K562 (cell line): ENCODE measurements at regions not wholly inside any gene's neighbourhood (a gene's known extent, or its start where the extent isn't known, plus 50 kb on each side); places are given as distances from the start of the nearest gene placed in this dataset.

Source experiments
- ATAC-seq: fragments of 200-7000 bp; cut with Tn5 transposase; 3 replicates; pipeline ENCODE4 v1.9.1; 2020; ENCODE audit warnings: moderate library complexity
- BruUV-seq: library from RNA; stranded (reverse); fragments of 400-500 nt; replicated peaks from 2 replicates; lab custom pipeline; 2021; lab: Mats Ljungman, UMichigan
- CTCF ChIA-PET: fragments of 300-600 bp; formaldehyde crosslinking; extraction: SDS; loops from one replicate; lab custom pipeline; 2021; ENCODE audit warnings: low intra/inter-chr PET ratio; lab: Yijun Ruan, JAX
- POLR2A ChIA-PET: fragments of 300-600, 350-650 bp; sonication (Branson Sonifier 250); formaldehyde crosslinking; extraction: SDS; loops from one replicate; lab custom pipeline; 2021; ENCODE audit warnings: antibody characterized with exemption, inconsistent platforms; lab: Yijun Ruan, JAX
- DNase-seq, 4 experiments: peaks; one replicate each; pipeline versions ENCODE4 v3.0.0 to v3.0.0-alpha.2; 2011 to 2018; ENCODE audit warnings: low spot score in 3 of 4, mixed read lengths in 3 of 4; ENCODE audit errors: extremely low read depth in 1 of 4
- FAIRE-seq: peaks from 2 replicates; lab custom pipeline; 2011; peaks lifted over from hg19 to GRCh38; lab: Jason Lieb, UNC
- H2AFZ ChIP-seq: 2 replicates; pipeline ENCODE4 v1.6.0; 2011; ENCODE audit warnings: low read depth, low read length, control low read depth, inconsistent platforms
- H3K27ac ChIP-seq: fragments of 200-600 bp; 3 replicates; pipeline ENCODE4 v1.8.0; 2011; ENCODE audit warnings: low read depth, mild to moderate bottlenecking, control low read depth, inconsistent platforms, low read length, moderate library complexity, mixed read lengths; ENCODE audit errors: extremely low read depth
- H3K27me3 ChIP-seq, 2 experiments: fragments of 300-600 bp in 1 of 2; 2 replicates in 1 of 2; 3 replicates in 1 of 2; pipeline versions ENCODE4 v1.6.0 to v1.8.0; 2011; ENCODE audit warnings: inconsistent platforms in 2 of 2, low read length in 2 of 2, mild to moderate bottlenecking in 1 of 2, mixed read lengths in 1 of 2, moderate library complexity in 1 of 2; ENCODE audit not compliant: control insufficient read depth in 2 of 2, insufficient read depth in 2 of 2
- H3K36me3 ChIP-seq: fragments of 300-600 bp; 3 replicates; pipeline ENCODE4 v1.8.0; 2011; ENCODE audit warnings: mild to moderate bottlenecking, low read length, inconsistent platforms; ENCODE audit not compliant: control insufficient read depth, insufficient read depth
- H3K4me1 ChIP-seq, 2 experiments: fragments of 200-600 bp in 1 of 2; replicated peaks in 1 of 2; 2 replicates in 1 of 2; 3 replicates in 1 of 2; pipeline versions ENCODE4 v1.5.1 to v1.8.0; 2011; ENCODE audit warnings: inconsistent platforms in 2 of 2, low read length in 2 of 2, mild to moderate bottlenecking in 1 of 2, mixed read lengths in 1 of 2, moderate library complexity in 1 of 2; ENCODE audit not compliant: control insufficient read depth in 2 of 2, insufficient read depth in 2 of 2
- H3K4me2 ChIP-seq: 2 replicates; pipeline ENCODE4 v1.6.1; 2011; ENCODE audit warnings: low read length, control low read depth, inconsistent platforms, mixed read lengths; ENCODE audit not compliant: insufficient read depth
- H3K4me3 ChIP-seq: fragments of 200-600 bp; sonication (generic), shearing (Covaris generic); 2 replicates; pipeline ENCODE4 v1.5.1; 2016; ENCODE audit warnings: control low read depth, inconsistent platforms
- H3K79me2 ChIP-seq: fragments of 200-600 bp; 3 replicates; pipeline ENCODE4 v1.8.0; 2011; ENCODE audit warnings: low read length, inconsistent platforms; ENCODE audit not compliant: control insufficient read depth, insufficient read depth
- H3K9ac ChIP-seq, 2 experiments: 2 replicates each; pipeline versions ENCODE4 v1.6.0 to v1.6.1; 2011; ENCODE audit warnings: low read depth in 2 of 2, low read length in 2 of 2, control low read depth in 1 of 2, inconsistent platforms in 1 of 2, mild to moderate bottlenecking in 1 of 2, mixed read lengths in 1 of 2; ENCODE audit not compliant: insufficient read depth in 1 of 2
- H3K9me1 ChIP-seq: one replicate; pipeline ENCODE4 v1.6.0; 2011; ENCODE audit warnings: inconsistent platforms, mild to moderate bottlenecking, low read length, moderate library complexity; ENCODE audit not compliant: control insufficient read depth, insufficient read depth
- H3K9me3 ChIP-seq: replicated peaks from 2 replicates; pipeline ENCODE4 v1.5.1; 2011; ENCODE audit warnings: low read depth, low read length, inconsistent platforms; ENCODE audit not compliant: control insufficient read depth, insufficient read depth
- H4K20me1 ChIP-seq: replicated peaks from 2 replicates; pipeline ENCODE4 v1.6.1; 2011; ENCODE audit warnings: low read length, inconsistent platforms, mixed read lengths; ENCODE audit not compliant: control insufficient read depth, insufficient read depth
- ARID1B ChIP-seq: fragments of 450-650 bp; IDR thresholded peaks from 2 replicates; pipeline ENCODE4 v1.6.1; 2016; ENCODE audit warnings: antibody characterized with exemption, mild to moderate bottlenecking, inconsistent platforms
- ETV6 ChIP-seq, 3 experiments: fragments of 150-350 bp in 1 of 3; sonication (generic) in 1 of 3; formaldehyde crosslinking in 1 of 3; IDR thresholded peaks; 2 replicates each; pipeline versions ENCODE4 v1.6.1 to v1.8.0; 2014 to 2022; ENCODE audit warnings: borderline replicate concordance in 2 of 3, low read depth in 2 of 3, antibody characterized with exemption in 1 of 3, low read length in 1 of 3, mild to moderate bottlenecking in 1 of 3, missing genetic modification reagents in 1 of 3
- ILF3 ChIP-seq: fragments of 450-650 bp; IDR thresholded peaks from 2 replicates; pipeline ENCODE4 v1.6.1; 2018; ENCODE audit warnings: antibody characterized with exemption, mild to moderate bottlenecking, moderate library complexity, borderline replicate concordance
- LEF1 ChIP-seq: fragments of 450-650 bp; IDR thresholded peaks from 2 replicates; pipeline ENCODE4 v1.6.1; 2016; ENCODE audit warnings: mild to moderate bottlenecking
- MECOM ChIP-seq: fragments of 250-450 bp; sonication (Bioruptor Pico); IDR thresholded peaks from 2 replicates; pipeline ENCODE4 v1.8.0; 2022; ENCODE audit warnings: inconsistent platforms
- MYC ChIP-seq, 2 experiments: fragments of 250-450 bp in 1 of 2; sonication (Bioruptor Pico) in 1 of 2; IDR thresholded peaks; 2 replicates each; pipeline versions ENCODE4 v1.5.1 to v1.6.1; 2012 to 2021; ENCODE audit warnings: low read depth in 2 of 2, borderline replicate concordance in 1 of 2, improper control_type of control experiment in 1 of 2, low read length in 1 of 2, mild to moderate bottlenecking in 1 of 2, moderate library complexity in 1 of 2
- NFE2L1 ChIP-seq: fragments of 450-650 bp; IDR thresholded peaks from 2 replicates; pipeline ENCODE4 v1.6.1; 2016; ENCODE audit warnings: missing genetic modification characterization, low read depth, mild to moderate bottlenecking, missing compliant biosample characterization, moderate library complexity, borderline replicate concordance
- NFYB ChIP-seq: IDR thresholded peaks from 2 replicates; pipeline ENCODE4 v1.6.1; 2011; ENCODE audit warnings: mild to moderate bottlenecking, moderate library complexity; ENCODE audit not compliant: insufficient read length; ENCODE audit errors: extremely low read depth
- TAF9B ChIP-seq: fragments of 450-650 bp; IDR thresholded peaks from 2 replicates; pipeline ENCODE4 v1.6.1; 2018; ENCODE audit warnings: mild to moderate bottlenecking; ENCODE audit not compliant: partially characterized antibody
- TRIM24 ChIP-seq, 2 experiments: fragments of 450-650 bp; IDR thresholded peaks; 2 replicates each; pipeline ENCODE4 v1.6.1; 2016
- ZNF398 ChIP-seq: fragments of 250-450 bp; sonication (Bioruptor Pico); IDR thresholded peaks from 2 replicates; pipeline ENCODE4 v1.8.0; 2021; ENCODE audit warnings: moderate library complexity, mild to moderate bottlenecking, inconsistent platforms
- ZSCAN29 ChIP-seq: fragments of 450-650 bp; IDR thresholded peaks from 2 replicates; pipeline ENCODE4 v1.6.1; 2017
- WGBS: fragments of 100-300 bp; shearing (Covaris generic); methylation state at CpG from one replicate; pipeline ENCODE4 v1.1.6; 2016; ENCODE audit warnings: low coverage, mixed read lengths; ENCODE audit not compliant: insufficient coverage; ENCODE audit errors: missing lambda C conversion rate; 5-methylcytosine and 5-hydroxymethylcytosine counted together
- in situ Hi-C: fragments of 300-500 bp; cut with MboI; formaldehyde crosslinking; loops from 4 replicates; pipeline ENCODE4 v1.15.0; 2018; ENCODE audit warnings: inconsistent platforms, mixed read lengths
- intact Hi-C: fragments of 100-400 bp; cut with micrococcal nuclease; formaldehyde crosslinking; loops from 2 replicates; pipeline ENCODE4 v1.14.2; 2022
- TF ChIP-seq, protein P1 (sequence below): fragments of 250-450 bp; sonication (Bioruptor Pico); IDR thresholded peaks from 2 replicates; pipeline ENCODE4 v1.8.0; 2022; ENCODE audit warnings: inconsistent platforms, mild to moderate bottlenecking, moderate library complexity, borderline replicate concordance
- TF ChIP-seq, protein P2 (sequence below): fragments of 450-650 bp; formaldehyde crosslinking; IDR thresholded peaks from 2 replicates; pipeline ENCODE4 v1.4.0; 2020; ENCODE audit warnings: mild to moderate bottlenecking, moderate library complexity
- TF ChIP-seq, protein P3 (sequence below): sonication (generic); formaldehyde crosslinking; IDR thresholded peaks from 2 replicates; pipeline ENCODE4 v1.8.1; 2023; ENCODE audit warnings: mild to moderate bottlenecking, missing genetic modification reagents, moderate library complexity

- TF ChIP-seq, protein P1, sequence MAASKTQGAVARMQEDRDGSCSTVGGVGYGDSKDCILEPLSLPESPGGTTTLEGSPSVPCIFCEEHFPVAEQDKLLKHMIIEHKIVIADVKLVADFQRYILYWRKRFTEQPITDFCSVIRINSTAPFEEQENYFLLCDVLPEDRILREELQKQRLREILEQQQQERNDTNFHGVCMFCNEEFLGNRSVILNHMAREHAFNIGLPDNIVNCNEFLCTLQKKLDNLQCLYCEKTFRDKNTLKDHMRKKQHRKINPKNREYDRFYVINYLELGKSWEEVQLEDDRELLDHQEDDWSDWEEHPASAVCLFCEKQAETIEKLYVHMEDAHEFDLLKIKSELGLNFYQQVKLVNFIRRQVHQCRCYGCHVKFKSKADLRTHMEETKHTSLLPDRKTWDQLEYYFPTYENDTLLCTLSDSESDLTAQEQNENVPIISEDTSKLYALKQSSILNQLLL (CRISPR knock-in tag), result no peak
- TF ChIP-seq TRIM24 (IDR thresholded peaks at IDR 0.05), result no peak
- no peak for TF ChIP-seq ETV6 (IDR thresholded peaks at IDR 0.05; ENCODE audit: borderline replicate concordance in 1 of 2, low read depth in 2 of 2, low read length in 1 of 2)
- TF ChIP-seq ETV6 (CRISPR knock-in tag; IDR thresholded peaks at IDR 0.05; ENCODE audit: borderline replicate concordance), result no peak
- TF ChIP-seq LEF1, result no peak
- TF ChIP-seq ZSCAN29, result no peak
- TF ChIP-seq, protein P2, sequence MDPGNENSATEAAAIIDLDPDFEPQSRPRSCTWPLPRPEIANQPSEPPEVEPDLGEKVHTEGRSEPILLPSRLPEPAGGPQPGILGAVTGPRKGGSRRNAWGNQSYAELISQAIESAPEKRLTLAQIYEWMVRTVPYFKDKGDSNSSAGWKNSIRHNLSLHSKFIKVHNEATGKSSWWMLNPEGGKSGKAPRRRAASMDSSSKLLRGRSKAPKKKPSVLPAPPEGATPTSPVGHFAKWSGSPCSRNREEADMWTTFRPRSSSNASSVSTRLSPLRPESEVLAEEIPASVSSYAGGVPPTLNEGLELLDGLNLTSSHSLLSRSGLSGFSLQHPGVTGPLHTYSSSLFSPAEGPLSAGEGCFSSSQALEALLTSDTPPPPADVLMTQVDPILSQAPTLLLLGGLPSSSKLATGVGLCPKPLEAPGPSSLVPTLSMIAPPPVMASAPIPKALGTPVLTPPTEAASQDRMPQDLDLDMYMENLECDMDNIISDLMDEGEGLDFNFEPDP (CRISPR knock-in tag), result no peak
Observed at GRCh38 chr2:167767830-167768229, 479.6 kb downstream of the STK39 start (continued).

- in situ Hi-C loops (no loop called here), intact Hi-C loops (no loop called here)
- BruUV-seq, result no TSS peak
- FAIRE-seq (no peak), DNase-seq (no peak), ATAC-seq (no peak)
- no peak overlapping the region for H3K4me2 ChIP-seq
- H2AFZ ChIP-seq, result no peak overlapping the region
- no peaks in the 10 kb centered on the region for H3K36me3 ChIP-seq
- no peak overlapping the region for H3K27ac ChIP-seq
- no peaks in the 10 kb centered on the region for H3K27me3 ChIP-seq
- no peaks in the 10 kb centered on the region for H3K9me1 ChIP-seq
- H3K79me2 ChIP-seq, result no peaks in the 10 kb centered on the region
- no peaks in the 10 kb centered on the region for H3K4me1 ChIP-seq
- no peak overlapping the region for H3K9ac ChIP-seq
- ChIA-PET CTCF (no interaction called here), POLR2A (no interaction called here)
- no peaks in the 10 kb centered on the region for H3K9me3 ChIP-seq
- H3K4me3 ChIP-seq, result no peak overlapping the region
- H4K20me1 ChIP-seq, result no peaks in the 10 kb centered on the region
- 0% methylated on average over 9 of the region's 9 CpGs for WGBS
- TF ChIP-seq TAF9B (no peak), ZNF398 (no peak), MECOM (CRISPR knock-in tag) (no peak), MYC (IDR thresholded peaks at IDR 0.05; ENCODE audit: low read depth, low read length) (no peak), MYC (CRISPR knock-in tag; IDR thresholded peaks at IDR 0.05; ENCODE audit: borderline replicate concordance, low read depth) (no peak), NFYB (no peak), ILF3 (no peak), NFE2L1 (tag) (no peak), ARID1B (no peak)
- TF ChIP-seq, protein P3, sequence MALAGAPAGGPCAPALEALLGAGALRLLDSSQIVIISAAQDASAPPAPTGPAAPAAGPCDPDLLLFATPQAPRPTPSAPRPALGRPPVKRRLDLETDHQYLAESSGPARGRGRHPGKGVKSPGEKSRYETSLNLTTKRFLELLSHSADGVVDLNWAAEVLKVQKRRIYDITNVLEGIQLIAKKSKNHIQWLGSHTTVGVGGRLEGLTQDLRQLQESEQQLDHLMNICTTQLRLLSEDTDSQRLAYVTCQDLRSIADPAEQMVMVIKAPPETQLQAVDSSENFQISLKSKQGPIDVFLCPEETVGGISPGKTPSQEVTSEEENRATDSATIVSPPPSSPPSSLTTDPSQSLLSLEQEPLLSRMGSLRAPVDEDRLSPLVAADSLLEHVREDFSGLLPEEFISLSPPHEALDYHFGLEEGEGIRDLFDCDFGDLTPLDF (CRISPR knock-in tag), result no peak
Observed at GRCh38 chr2:167764772-167765341, 482.5 kb downstream of the STK39 start.
